AG04449 (cell line): ENCODE measurements at regions not wholly inside any gene's neighbourhood (a gene's known extent, or its start where the extent isn't known, plus 50 kb on each side); places are given as distances from the start of the nearest gene placed in this dataset.

Source experiments
- CTCF ChIA-PET: fragments of 350-600 bp; formaldehyde crosslinking; extraction: SDS; loops from one replicate; lab custom pipeline; 2021; ENCODE audit warnings: antibody characterized with exemption; lab: Yijun Ruan, JAX
- POLR2A ChIA-PET: fragments of 400-600, 350-600 bp; formaldehyde crosslinking; extraction: SDS; loops from one replicate; lab custom pipeline; 2020; ENCODE audit warnings: antibody characterized with exemption, inconsistent platforms; lab: Yijun Ruan, JAX
- DNase-seq: peaks from one replicate; pipeline ENCODE4 v3.0.0-alpha.2; 2010; ENCODE audit warnings: low read depth, low spot score
- H3K4me3 ChIP-seq: 2 replicates; pipeline ENCODE4 v1.5.1; 2011; ENCODE audit warnings: low read depth, mild to moderate bottlenecking, control low read depth, low read length
- TF ChIP-seq, protein P1 (sequence below): IDR thresholded peaks from one replicate; pipeline ENCODE4 v1.5.1; 2011; ENCODE audit warnings: mild to moderate bottlenecking, moderate library complexity, low read length, control low read depth, inconsistent platforms; ENCODE audit not compliant: insufficient read depth; ENCODE audit errors: missing control alignments

DNA sequence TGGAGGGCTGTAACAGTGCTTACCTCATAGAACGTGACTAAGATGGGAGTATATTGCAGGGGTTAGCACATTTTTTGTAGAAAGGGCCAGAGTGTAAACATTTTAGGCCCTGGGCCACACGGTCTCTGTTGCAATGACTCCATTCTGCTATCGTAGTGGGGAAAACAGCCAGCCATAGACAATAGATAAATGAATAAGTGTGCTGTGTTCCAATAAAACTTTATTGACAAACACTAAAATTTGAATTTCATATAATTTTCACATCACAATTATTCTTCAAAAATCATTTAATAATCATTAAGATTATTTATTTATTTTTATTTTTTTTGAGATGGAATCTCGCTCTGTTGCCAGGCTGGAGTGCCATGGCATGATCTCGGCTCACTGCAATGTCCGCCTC, 478.6 kb downstream of the SHQ1 start:
- TF ChIP-seq, protein P1, sequence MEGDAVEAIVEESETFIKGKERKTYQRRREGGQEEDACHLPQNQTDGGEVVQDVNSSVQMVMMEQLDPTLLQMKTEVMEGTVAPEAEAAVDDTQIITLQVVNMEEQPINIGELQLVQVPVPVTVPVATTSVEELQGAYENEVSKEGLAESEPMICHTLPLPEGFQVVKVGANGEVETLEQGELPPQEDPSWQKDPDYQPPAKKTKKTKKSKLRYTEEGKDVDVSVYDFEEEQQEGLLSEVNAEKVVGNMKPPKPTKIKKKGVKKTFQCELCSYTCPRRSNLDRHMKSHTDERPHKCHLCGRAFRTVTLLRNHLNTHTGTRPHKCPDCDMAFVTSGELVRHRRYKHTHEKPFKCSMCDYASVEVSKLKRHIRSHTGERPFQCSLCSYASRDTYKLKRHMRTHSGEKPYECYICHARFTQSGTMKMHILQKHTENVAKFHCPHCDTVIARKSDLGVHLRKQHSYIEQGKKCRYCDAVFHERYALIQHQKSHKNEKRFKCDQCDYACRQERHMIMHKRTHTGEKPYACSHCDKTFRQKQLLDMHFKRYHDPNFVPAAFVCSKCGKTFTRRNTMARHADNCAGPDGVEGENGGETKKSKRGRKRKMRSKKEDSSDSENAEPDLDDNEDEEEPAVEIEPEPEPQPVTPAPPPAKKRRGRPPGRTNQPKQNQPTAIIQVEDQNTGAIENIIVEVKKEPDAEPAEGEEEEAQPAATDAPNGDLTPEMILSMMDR = no peak
- ChIA-PET CTCF (interaction anchor here (1.3 kb wide), 1 partner anchor 414 kb away, joined by 3 read pairs; no protein-coding TSS in a partner anchor), POLR2A (no interaction called here)
- DNase-seq = no peak
- H3K4me3 ChIP-seq = no peak overlapping the region

DNA sequence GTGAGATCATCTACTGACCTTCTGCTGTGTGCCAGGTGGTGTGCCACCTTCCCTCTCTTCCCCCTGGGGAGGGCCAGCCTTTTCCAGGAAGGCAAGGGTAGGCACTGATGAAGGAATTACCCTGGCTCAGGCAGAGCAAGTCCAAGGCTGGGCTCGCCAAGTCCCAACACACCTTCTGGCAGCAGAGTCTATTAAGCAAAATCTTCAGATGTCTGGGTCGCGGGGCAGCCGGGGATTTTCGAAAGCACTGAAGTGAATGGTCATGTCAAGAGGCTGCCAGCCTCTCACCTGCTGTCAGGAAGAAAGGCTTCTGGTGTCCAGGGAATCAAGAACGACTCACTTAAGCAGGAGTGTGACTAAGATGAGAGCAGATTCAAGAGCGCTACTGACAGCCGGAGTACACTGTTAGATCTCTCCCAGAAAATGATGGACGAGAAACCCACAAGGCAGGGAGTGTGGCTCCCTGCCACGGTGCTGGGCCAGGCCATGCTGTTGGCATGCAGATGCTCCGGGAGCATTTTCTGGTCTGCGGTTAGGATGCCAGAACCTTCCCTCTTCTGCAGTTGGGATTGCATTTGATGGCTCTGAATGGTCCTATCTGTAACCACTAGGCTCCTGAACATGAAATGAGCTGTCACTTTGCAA, 479.8 kb downstream of the SHQ1 start:
- ChIA-PET POLR2A (no interaction called here), CTCF (interaction anchor here (1.3 kb wide), 1 partner anchor 413 kb away, joined by 3 read pairs; no protein-coding TSS in a partner anchor)
- TF ChIP-seq, protein P1 = no peak
- no peak overlapping the region for H3K4me3 ChIP-seq
- DNase-seq = no peak

DNA sequence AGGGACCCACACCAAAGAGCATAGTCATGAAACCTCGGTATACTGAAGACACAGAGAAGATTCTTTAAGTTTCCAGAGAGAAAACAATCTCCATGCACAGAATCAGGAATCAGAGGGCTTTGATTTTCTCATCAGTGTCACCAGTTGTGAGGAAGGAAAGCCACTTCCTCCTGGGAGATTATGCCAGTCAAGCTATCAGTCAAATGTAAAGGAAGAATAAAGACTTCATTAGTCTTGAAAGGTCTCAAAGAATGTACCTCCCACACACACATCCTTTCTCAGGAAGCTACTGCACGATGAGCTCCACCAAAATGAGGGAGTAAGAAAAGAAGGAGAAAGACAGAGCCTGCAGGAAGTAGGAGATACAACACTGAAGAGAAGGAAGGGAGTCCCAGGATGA, 486.3 kb downstream of the SHQ1 start:
- DNase-seq = no peak
- TF ChIP-seq, protein P1 = no peak
- ChIA-PET CTCF (no interaction called here), POLR2A (no interaction called here)
- no peak overlapping the region for H3K4me3 ChIP-seq

DNA sequence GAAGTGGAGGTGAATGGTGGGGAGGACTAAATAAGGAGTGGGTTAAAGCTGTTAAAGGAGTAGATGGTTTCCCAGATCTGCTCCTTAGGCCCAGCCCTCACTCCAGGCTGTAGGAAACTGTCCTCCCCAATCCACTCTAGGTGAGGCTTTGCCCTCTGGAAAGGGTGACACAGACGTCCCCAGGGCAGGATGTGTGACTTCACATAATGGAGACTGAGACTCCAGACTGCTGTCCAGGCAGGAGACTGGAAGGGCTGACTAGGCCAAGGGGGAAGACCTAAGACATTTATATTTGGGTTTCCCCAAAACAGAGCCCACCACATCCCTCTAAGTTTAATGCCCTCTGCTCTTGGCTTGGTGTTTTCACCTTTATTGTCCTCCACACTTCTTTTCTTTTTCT, 488.5 kb downstream of the SHQ1 start:
- ChIA-PET CTCF (no interaction called here), POLR2A (no interaction called here)
- no peak for DNase-seq
- H3K4me3 ChIP-seq = no peak overlapping the region
- TF ChIP-seq, protein P1 = no peak

DNA sequence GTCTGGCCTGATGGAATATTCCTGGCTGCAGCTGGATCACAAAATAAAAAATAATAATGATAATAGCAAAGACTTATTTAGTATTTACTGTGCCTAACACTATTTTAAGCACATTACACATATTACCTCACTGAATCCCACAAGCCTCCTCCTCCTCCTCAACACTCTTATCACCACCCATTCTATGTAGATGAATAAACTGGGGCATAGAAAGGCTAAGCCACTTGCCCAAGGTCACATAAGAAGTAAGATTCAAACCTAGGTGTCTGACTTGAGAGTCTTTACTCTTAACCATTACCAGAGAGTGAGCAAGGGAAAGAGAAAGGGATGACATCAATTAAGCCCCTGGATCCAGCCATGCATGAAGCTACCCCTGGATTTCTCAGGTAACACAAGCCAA, 493.1 kb downstream of the SHQ1 start:
- no peak for DNase-seq
- TF ChIP-seq, protein P1 = no peak
- no peak overlapping the region for H3K4me3 ChIP-seq
- ChIA-PET POLR2A (no interaction called here), CTCF (interaction anchor here (0.8 to 1.7 kb wide), 4 partner anchors 14 to 480 kb away, joined by 3 to 5 read pairs (median 4); no protein-coding TSS in a partner anchor)

DNA sequence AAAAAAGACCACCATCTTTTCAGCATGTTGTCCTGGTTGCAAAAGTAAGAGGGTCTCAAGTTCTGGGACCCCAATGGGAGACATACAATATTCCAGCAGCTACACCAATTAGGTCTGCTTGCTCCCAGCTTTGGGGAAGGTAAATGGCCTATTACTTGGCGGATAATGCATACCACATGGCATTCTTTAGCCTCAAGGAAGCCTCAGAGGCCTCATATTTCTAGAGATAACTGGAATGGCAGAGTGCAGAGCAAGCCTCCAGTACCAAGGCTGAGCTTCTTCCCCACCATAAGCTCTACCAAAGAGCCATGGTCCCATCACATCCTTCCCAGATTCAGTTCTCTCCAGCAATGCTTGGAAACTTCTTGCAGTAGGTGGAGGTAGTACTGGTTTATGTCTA, 493.8 kb downstream of the SHQ1 start:
- TF ChIP-seq, protein P1 = no peak
- no peak for DNase-seq
- H3K4me3 ChIP-seq = no peak overlapping the region
- POLR2A ChIA-PET = no interaction called here
- CTCF ChIA-PET = interaction anchor here (1.5 to 1.7 kb wide), 3 partner anchors 21 to 479 kb away, joined by 4 to 5 read pairs (median 5); no protein-coding TSS in a partner anchor
